ENCODE measurements at regions not wholly inside any gene's neighbourhood (a gene's known extent, or its start where the extent isn't known, plus 50 kb on each side); places are given as distances from the start of the nearest gene placed in this dataset.
A peak's percentile ranks its signal among the peaks of the same experiment; 100 is the strongest.

DNA sequence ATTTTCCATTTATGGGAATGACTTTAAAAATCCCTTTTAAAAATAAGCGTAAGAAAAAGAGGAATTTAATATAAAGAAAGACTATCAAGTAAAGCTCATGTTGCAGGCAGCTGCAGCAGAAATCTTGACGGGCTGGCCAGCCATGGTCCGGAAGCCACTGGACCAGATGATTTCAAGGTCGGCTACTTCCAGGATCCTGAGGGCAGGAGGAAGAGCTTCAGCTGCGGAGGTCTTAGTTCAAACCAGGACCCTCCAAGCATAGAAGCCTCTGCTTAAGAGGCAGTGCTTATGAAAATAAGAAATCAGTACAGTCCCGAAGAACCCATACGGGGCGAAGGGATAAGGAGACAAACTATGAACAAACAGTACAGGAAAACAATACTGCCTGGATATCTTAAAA lies 220.2 kb upstream of the CELF2 start:
- H3K4me1 ChIP-seq (ENCODE audit: insufficient read depth, low read length) = peaks cover 9% of the 10 kb centered on the region

DNA sequence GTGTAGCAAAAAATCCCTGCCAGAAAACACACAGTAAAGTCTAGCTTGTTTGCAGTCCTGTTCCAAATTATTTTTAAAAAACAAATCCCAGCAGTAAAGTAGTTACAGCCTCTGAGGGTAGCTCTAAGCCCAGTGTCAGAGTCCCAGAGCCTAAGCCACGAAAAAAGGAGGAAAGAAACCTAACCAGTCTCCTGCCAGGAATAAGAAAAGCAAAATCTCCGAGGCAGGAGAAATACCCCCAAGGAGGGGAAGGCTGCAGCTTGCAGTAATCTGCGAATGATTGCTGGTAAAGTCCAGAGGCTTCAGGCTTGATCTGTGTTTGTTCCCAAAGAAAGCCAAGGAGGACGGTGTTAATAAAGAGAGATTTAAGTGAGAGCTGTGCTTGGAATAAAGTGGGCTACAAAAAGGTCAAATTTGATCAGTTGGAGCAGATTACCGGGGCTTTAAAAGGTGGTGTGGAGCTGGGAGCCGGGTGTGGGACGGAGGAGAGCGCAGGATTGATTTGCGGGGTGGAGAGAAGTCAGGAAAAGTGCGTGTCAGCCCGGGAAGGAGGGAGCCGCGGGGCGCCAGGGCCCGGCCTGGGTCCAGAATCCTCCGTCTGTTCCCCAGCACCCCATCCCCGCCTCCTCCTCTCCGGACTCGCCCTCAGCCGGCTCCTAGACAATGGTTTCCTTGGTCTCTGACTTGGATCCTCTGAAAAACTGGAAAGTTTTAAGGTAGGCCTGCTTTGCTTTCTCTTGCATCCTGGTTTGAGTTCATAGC lies 219.4 kb upstream of the CELF2 start:
- H3K9me3 ChIP-seq (ENCODE audit: low read length) = no peaks in the 10 kb centered on the region
- H3K27me3 ChIP-seq (ENCODE audit: insufficient read depth, low read length) = no peaks in the 10 kb centered on the region
- H3K36me3 ChIP-seq (ENCODE audit: insufficient read depth, low read length) = no peaks in the 10 kb centered on the region
- peaks cover 2% of the 10 kb centered on the region for H3K4me1 ChIP-seq (ENCODE audit: insufficient read depth, low read length)
- H3K4me3 ChIP-seq (ENCODE audit: low read length) = no peak overlapping the region
- H2AFZ ChIP-seq (ENCODE audit: low read depth, low read length) = peak overlapping the region; percentile 47

More for the DNA sequence above, 220.2 kb upstream of the CELF2 start:
- H3K27me3 ChIP-seq (ENCODE audit: insufficient read depth, low read length) = no peaks in the 10 kb centered on the region
- H3K36me3 ChIP-seq (ENCODE audit: insufficient read depth, low read length) = no peaks in the 10 kb centered on the region
- H2AFZ ChIP-seq (ENCODE audit: low read depth, low read length) = no peak overlapping the region
- no peaks in the 10 kb centered on the region for H3K9me3 ChIP-seq (ENCODE audit: low read length)
- no peak overlapping the region for H3K4me3 ChIP-seq (ENCODE audit: low read length)

GRCh38 chr10:10798864-10799192 lies 218.8 kb upstream of the CELF2 start:
- Histone ChIP-seq H3K9me3 (ENCODE audit: low read length) (no peaks in the 10 kb centered on the region), H3K27me3 (ENCODE audit: insufficient read depth, low read length) (no peaks in the 10 kb centered on the region), H3K36me3 (ENCODE audit: insufficient read depth, low read length) (no peaks in the 10 kb centered on the region), H3K4me1 (ENCODE audit: insufficient read depth, low read length) (no peaks in the 10 kb centered on the region), H2AFZ (ENCODE audit: low read depth, low read length) (no peak overlapping the region), H3K4me3 (ENCODE audit: low read length) (no peak overlapping the region)

GRCh38 chr10:10800961-10801360 lies 216.7 kb upstream of the CELF2 start:
- H2AFZ ChIP-seq (ENCODE audit: low read depth, low read length) = no peak overlapping the region
- H3K4me1 ChIP-seq (ENCODE audit: insufficient read depth, low read length) = no peaks in the 10 kb centered on the region
- no peaks in the 10 kb centered on the region for H3K9me3 ChIP-seq (ENCODE audit: low read length)
- H3K27me3 ChIP-seq (ENCODE audit: insufficient read depth, low read length) = no peaks in the 10 kb centered on the region
- H3K4me3 ChIP-seq (ENCODE audit: low read length) = no peak overlapping the region
- no peaks in the 10 kb centered on the region for H3K36me3 ChIP-seq (ENCODE audit: insufficient read depth, low read length)

DNA sequence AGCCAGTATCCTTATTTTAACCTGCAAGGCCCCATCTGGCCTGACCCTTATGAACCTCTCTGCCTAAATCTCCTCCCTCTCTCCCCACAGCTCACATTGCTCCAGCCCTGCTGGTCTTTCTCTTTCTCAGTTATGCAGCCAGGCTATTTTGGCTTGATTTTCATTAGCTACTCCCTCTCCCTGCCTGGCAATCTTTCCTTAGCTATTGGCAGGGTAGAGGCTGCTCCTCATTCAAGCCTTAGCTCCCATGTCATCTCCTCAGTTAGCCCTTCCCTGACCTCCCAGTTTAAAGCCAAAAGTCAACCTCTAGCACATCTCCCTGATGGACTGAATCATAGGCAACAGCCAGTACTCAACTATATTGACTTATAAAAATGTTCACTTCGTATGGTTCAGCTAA lies 214.4 kb upstream of the CELF2 start:
- Histone ChIP-seq H3K4me3 (ENCODE audit: low read length) (no peak overlapping the region), H3K27me3 (ENCODE audit: insufficient read depth, low read length) (no peaks in the 10 kb centered on the region), H3K9me3 (ENCODE audit: low read length) (no peaks in the 10 kb centered on the region), H2AFZ (ENCODE audit: low read depth, low read length) (no peak overlapping the region), H3K4me1 (ENCODE audit: insufficient read depth, low read length) (no peaks in the 10 kb centered on the region), H3K36me3 (ENCODE audit: insufficient read depth, low read length) (no peaks in the 10 kb centered on the region)

DNA sequence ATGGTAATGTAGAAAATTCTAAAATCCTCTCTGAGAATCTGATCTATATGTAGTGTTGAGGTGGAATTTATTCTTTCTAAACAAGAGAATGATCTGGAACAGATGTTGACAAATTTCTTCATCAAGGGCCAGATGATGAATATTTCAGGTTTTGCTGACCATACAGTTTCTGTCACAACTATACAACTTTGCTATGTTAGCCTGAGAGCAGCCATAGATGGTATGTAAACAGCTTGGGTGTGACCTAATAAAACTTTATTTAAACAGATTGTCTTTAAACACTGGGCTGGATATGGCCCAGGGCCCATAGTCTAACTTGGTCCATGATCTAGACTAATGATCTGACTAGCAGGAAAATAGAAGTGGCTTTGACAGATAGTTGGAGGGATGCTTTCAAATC lies 213.6 kb upstream of the CELF2 start:
- Histone ChIP-seq H3K4me1 (ENCODE audit: insufficient read depth, low read length) (no peaks in the 10 kb centered on the region), H3K4me3 (ENCODE audit: low read length) (no peak overlapping the region), H3K36me3 (ENCODE audit: insufficient read depth, low read length) (no peaks in the 10 kb centered on the region), H3K27me3 (ENCODE audit: insufficient read depth, low read length) (no peaks in the 10 kb centered on the region), H3K9me3 (ENCODE audit: low read length) (no peaks in the 10 kb centered on the region), H2AFZ (ENCODE audit: low read depth, low read length) (no peak overlapping the region)

DNA sequence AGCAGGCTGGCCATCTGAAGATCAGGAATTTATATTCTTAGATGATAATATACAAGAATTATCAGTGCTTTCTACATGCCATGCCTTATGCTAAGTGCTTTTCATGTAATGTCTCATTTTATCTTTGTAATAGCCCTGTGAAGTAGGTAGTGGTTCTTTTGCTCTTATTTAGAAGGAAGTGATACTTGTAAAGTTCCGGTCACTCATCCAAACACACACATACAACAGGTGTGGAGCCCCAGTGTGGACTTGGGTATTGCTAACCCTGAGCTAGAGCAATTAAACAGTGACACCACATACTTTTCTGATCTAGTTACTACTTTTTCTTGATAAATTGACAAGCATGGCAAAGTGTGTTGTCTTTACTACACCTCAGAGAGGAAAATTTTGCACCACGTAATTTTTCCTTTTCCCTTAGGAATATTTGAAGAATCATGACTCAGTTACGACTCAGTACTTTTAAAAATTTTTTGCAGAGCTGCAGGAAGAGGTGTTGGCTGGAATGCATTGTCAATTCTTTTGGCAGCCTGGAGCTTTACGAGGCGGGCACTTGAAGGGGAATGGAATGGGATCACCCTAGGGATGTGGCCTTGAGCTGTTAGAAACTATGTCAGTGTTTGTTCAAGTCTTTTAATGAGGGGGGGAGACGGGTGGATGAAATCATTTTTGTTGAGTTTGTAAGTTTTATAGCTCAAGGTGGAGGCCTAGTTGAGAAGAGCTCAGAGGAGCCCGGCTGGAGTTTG lies 212.5 kb upstream of the CELF2 start:
- H3K4me3 ChIP-seq (ENCODE audit: low read length) = no peak overlapping the region
- no peak overlapping the region for H2AFZ ChIP-seq (ENCODE audit: low read depth, low read length)
- H3K27me3 ChIP-seq (ENCODE audit: insufficient read depth, low read length) = no peaks in the 10 kb centered on the region
- no peaks in the 10 kb centered on the region for H3K36me3 ChIP-seq (ENCODE audit: insufficient read depth, low read length)
- H3K4me1 ChIP-seq (ENCODE audit: insufficient read depth, low read length) = no peaks in the 10 kb centered on the region
- H3K9me3 ChIP-seq (ENCODE audit: low read length) = no peaks in the 10 kb centered on the region

DNA sequence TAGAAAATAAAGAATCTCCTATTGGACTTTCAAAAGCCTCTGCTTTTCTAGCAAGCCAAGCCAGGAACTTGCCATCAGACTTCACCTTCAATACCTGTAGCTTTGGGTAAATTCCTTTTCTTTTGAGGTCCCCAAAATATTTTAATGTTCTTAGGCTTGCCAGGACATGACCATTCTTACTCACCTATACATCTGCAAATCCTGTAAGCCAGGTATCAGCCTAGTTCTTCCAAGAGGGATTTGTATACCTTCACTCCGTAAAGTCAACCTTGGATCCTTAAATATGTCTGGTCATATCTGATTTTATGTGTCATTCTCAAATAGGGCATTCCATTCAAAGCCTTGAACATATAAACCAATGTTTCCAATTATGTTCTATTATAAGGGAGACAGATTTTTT lies 210.6 kb upstream of the CELF2 start:
- Histone ChIP-seq H3K9me3 (ENCODE audit: low read length) (no peaks in the 10 kb centered on the region), H3K27me3 (ENCODE audit: insufficient read depth, low read length) (no peaks in the 10 kb centered on the region), H3K36me3 (ENCODE audit: insufficient read depth, low read length) (no peaks in the 10 kb centered on the region), H3K4me3 (ENCODE audit: low read length) (no peak overlapping the region), H3K4me1 (ENCODE audit: insufficient read depth, low read length) (no peaks in the 10 kb centered on the region), H2AFZ (ENCODE audit: low read depth, low read length) (no peak overlapping the region)

DNA sequence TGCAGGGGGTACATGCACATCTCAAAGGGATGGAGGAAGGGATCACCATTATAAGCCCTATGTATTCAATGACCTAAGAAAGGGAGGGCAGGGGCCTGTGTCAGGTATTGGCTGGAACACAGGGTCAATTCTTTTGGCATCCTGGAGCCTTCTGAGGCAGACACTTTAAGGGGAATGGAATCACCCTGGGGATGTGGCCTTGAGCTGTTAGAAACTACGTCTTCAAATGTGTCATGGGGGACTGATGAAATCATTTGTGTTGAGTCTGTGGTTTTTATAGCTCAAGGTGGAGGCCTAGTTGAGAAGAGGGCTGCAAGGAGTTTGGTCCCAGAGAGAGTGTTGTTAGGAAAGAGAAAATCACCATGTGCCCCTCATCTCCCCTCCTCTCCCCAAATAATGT lies 206.1 kb upstream of the CELF2 start:
- peaks cover 3% of the 10 kb centered on the region for H3K27me3 ChIP-seq (ENCODE audit: insufficient read depth, low read length)
- H3K4me1 ChIP-seq (ENCODE audit: insufficient read depth, low read length) = no peaks in the 10 kb centered on the region
- H3K9me3 ChIP-seq (ENCODE audit: low read length) = no peaks in the 10 kb centered on the region

GRCh38 chr10:10813656-10814055 lies 204.0 kb upstream of the CELF2 start:
- Histone ChIP-seq H2AFZ (ENCODE audit: low read depth, low read length) (no peak overlapping the region), H3K4me3 (ENCODE audit: low read length) (no peak overlapping the region), H3K9me3 (ENCODE audit: low read length) (no peaks in the 10 kb centered on the region), H3K4me1 (ENCODE audit: insufficient read depth, low read length) (no peaks in the 10 kb centered on the region), H3K27me3 (ENCODE audit: insufficient read depth, low read length) (peaks cover 3% of the 10 kb centered on the region), H3K36me3 (ENCODE audit: insufficient read depth, low read length) (no peaks in the 10 kb centered on the region)

More for the DNA sequence above, 206.1 kb upstream of the CELF2 start:
- Histone ChIP-seq H3K4me3 (ENCODE audit: low read length) (no peak overlapping the region), H2AFZ (ENCODE audit: low read depth, low read length) (no peak overlapping the region), H3K36me3 (ENCODE audit: insufficient read depth, low read length) (no peaks in the 10 kb centered on the region)

GRCh38 chr10:10814069-10814468 lies 203.6 kb upstream of the CELF2 start:
- H3K4me1 ChIP-seq (ENCODE audit: insufficient read depth, low read length) = no peaks in the 10 kb centered on the region
- H3K9me3 ChIP-seq (ENCODE audit: low read length) = no peaks in the 10 kb centered on the region
- H3K27me3 ChIP-seq (ENCODE audit: insufficient read depth, low read length) = peaks cover 3% of the 10 kb centered on the region
- H3K4me3 ChIP-seq (ENCODE audit: low read length) = no peak overlapping the region
- no peak overlapping the region for H2AFZ ChIP-seq (ENCODE audit: low read depth, low read length)
- no peaks in the 10 kb centered on the region for H3K36me3 ChIP-seq (ENCODE audit: insufficient read depth, low read length)

GRCh38 chr10:10816447-10816846 lies 201.2 kb upstream of the CELF2 start:
- H2AFZ ChIP-seq (ENCODE audit: low read depth, low read length) = no peak overlapping the region
- H3K4me3 ChIP-seq (ENCODE audit: low read length) = no peak overlapping the region
- H3K27me3 ChIP-seq (ENCODE audit: insufficient read depth, low read length) = peaks cover 3% of the 10 kb centered on the region
- peaks cover 2% of the 10 kb centered on the region for H3K9me3 ChIP-seq (ENCODE audit: low read length)
- H3K36me3 ChIP-seq (ENCODE audit: insufficient read depth, low read length) = no peaks in the 10 kb centered on the region
- no peaks in the 10 kb centered on the region for H3K4me1 ChIP-seq (ENCODE audit: insufficient read depth, low read length)

GRCh38 chr10:10817609-10818008 lies 200.1 kb upstream of the CELF2 start:
- Histone ChIP-seq H2AFZ (ENCODE audit: low read depth, low read length) (no peak overlapping the region), H3K4me1 (ENCODE audit: insufficient read depth, low read length) (no peaks in the 10 kb centered on the region), H3K36me3 (ENCODE audit: insufficient read depth, low read length) (no peaks in the 10 kb centered on the region), H3K9me3 (ENCODE audit: low read length) (peaks cover 2% of the 10 kb centered on the region), H3K27me3 (ENCODE audit: insufficient read depth, low read length) (peaks cover 3% of the 10 kb centered on the region), H3K4me3 (ENCODE audit: low read length) (no peak overlapping the region)

Data from neuron (in vitro differentiated cells).